ENCODE measurements at regions not wholly inside any gene's neighbourhood (a gene's known extent, or its start where the extent isn't known, plus 50 kb on each side); places are given as distances from the start of the nearest gene placed in this dataset.
"Not testable (repeated sequence)": the region's sequence is repeated elsewhere in the genome, so short reads cannot be mapped to it uniquely, and the experiment has no call there.

- DNase-seq = no peak
Observed at GRCh38 chr5:89313804-89314588, 431.0 kb upstream of the MEF2C start.

DNA sequence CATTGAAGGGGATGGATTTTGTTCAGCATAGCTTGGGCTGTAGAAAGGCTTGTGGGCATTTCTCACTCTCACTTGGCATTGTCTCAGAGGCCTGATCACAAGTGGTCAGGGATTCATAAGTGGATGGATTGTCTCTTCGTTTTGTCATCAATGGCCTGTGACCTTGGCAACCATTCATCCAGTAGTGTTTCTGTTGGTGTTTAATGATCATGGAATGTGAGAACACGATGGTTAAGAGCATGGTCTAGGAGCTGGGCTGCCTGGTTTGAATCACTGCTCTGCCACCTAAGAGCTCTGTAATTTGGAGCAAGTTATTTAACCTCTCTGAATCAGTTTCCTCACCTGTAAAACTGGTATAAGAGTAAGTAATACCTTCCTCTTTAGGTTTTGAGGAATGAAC lies 430.1 kb upstream of the MEF2C start:
- DNase-seq = no peak

DNA sequence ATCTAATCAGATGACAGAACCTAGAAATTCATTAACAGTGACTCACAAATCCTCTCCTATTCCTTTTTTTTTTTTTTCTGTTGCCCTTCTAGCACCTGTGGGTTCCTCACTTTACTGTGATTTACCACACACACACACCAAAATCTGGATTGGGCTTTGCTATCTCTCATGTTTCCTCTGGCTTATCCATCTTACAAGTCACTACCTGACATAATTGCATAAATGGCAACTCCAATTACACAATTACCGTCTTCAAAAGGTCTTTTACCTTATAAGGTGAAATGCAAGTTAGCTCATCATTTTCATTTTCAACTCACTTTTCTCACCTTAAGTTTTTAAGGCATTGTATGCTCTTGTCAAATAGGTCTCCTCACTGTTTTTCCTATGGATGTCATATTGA lies 426.3 kb upstream of the MEF2C start:
- DNase-seq = no peak

DNA sequence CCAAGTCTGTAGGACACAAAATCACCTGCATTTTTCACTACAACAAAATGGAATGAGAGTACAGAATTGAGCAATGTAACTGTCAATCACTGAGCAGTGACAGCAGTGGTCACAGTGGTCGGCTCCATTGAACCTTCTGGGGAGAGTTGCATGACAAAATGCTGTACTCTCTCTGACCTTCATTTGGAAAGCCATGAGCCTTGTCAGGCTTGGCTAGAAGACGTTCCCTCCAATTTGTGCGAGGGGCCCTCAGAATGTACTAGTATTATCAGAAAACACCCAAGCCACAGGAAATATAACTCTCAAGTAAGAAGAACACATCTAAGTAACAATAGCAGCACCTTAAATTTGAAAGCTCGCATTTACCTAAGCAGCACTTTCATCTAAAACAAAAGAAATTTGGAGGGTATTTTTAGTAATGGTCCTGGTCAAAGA lies 425.6 kb upstream of the MEF2C start:
- no peak for DNase-seq

GRCh38 chr5:89307972-89308371 lies 425.0 kb upstream of the MEF2C start:
- no peak for DNase-seq

DNA sequence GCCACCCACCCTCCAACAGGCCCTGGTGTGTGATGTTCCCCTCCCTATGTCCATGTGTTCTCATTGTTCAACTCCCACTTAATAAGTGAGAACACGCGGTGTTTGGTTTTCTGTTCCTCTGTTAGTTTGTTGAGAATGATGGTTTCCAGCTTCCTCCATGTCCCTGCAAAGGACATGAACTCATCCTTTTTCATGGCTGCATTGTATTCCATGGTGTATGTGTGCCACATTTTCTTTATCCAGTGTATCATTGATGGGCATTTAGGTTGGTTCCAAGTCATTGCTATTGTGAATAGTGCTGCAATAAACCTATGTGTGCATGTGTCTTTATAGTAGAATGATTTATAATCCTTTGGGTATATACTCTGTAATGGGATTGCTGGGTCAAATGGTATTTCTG lies 424.2 kb upstream of the MEF2C start:
- DNase-seq = not testable (repeated sequence)

DNA sequence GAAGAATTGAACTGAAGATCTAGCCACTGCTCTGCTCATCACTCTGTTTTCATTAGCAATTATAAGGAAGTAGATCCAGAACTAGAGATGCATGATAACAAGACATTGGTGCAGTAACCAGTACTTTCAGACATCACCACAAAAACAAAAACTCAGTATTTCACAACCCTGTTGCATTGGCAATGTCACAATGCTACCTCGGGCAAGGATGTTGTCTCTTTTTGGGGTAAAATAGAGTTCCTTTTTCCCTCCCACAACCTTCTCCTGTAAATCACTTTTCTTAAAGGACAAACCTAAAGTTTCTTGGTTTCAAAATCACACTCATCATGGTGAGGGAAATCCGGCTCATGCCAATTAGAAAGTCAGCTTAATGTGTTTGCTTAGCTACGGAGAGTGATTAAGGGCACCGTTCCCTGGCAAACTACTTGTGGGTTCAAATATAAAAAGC lies 420.1 kb upstream of the MEF2C start:
- DNase-seq = no peak

GRCh38 chr5:89302102-89302891 lies 419.3 kb upstream of the MEF2C start:
- DNase-seq = no peak

DNA sequence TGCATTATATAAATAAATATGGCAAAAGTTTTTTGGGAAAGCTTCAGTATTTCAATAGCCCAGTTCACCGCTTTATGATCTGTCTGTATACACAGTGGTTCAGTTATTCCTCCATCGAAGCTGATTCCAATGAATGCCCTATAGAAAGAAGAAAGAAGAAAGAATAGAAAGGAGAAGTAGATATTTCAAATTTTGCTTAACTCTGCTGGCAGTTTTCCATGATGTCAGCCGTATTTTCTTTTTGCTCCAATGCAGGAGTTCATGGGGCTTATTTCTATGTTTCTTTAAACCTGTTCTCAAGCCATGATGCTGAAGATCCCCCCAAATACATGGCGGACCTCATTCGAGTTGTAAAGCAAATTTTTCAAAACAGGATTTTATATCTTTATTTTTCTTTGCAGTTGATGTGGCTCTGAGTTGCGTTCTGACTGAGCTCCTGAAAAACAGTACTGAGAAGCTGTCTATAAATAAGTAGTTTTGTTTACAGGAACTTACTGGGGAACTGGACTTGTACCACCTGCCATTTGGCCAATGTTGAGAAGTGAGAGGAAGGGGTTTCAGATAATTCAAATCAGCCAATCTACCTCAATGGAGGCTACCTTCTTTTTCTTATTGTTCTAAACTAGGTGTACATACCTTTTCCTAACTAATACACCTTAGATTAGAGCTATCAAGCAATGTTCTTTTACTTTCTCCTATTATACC lies 418.5 kb upstream of the MEF2C start:
- no peak for DNase-seq

- DNase-seq = no peak
Observed at GRCh38 chr5:89300426-89300970, 417.5 kb upstream of the MEF2C start.

DNA sequence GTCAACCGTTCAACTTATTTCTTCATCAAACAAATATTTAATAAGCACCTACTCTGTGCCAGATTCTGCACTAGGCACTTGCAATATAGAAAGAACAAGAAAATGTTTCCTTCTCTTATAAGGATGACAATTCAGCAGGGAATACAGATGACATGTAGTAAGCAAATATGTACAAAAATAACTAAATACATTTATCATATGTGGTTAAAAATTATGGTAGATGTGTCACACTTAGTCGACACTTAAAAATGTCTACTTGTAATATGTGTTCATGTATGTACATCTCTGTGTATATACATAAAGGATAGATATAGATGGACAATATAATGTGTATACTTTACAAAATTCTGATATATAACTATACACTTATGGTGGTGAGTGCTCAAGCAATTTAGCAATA lies 417.0 kb upstream of the MEF2C start:
- no peak for DNase-seq

GRCh38 chr5:89297066-89297465 lies 414.1 kb upstream of the MEF2C start:
- DNase-seq = no peak

- DNase-seq = no peak
Observed at GRCh38 chr5:89293810-89294209, 410.8 kb upstream of the MEF2C start.

GRCh38 chr5:89292487-89292886 lies 409.5 kb upstream of the MEF2C start:
- no peak for DNase-seq

- no peak for DNase-seq
Observed at GRCh38 chr5:89289604-89290003, 406.6 kb upstream of the MEF2C start.

- no peak for DNase-seq
Observed at GRCh38 chr5:89287964-89288363, 405.0 kb upstream of the MEF2C start.

- DNase-seq = no peak
Observed at GRCh38 chr5:89286320-89286719, 403.3 kb upstream of the MEF2C start.

DNA sequence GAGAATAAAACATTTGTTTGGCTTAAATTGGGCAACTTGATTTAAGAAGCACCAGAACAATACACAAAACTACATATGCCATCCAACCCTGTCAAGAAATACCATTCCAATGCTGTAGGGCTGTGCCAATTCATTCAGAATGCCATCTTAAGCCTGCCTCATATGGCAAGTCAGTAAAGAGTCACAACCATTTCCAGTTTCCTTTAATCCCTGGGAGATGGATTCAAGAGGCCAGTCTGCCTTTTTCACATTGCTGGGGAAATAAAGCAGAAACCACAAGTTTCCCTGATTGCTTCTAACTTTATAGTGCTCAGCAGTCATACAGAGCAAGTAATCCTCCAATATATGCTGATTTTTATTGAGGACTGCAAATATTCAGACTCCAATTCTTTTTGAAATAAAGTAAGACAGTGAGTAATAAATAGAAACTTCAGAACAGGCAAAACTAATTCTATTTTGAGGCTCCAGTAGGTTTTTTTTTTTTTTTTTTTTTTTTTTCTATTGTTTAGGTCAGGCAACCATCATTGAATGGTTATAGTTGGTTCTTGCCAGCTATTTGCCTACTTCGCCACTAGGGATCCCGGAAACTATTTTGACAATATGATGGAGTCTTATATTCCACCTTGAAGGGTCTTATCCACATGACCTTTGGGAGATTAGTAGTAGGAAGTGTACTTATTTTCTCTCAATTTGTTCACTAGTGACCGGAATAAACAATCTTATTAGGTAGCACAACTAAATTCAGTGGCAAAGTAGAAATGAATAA lies 400.9 kb upstream of the MEF2C start:
- no peak for DNase-seq

DNA sequence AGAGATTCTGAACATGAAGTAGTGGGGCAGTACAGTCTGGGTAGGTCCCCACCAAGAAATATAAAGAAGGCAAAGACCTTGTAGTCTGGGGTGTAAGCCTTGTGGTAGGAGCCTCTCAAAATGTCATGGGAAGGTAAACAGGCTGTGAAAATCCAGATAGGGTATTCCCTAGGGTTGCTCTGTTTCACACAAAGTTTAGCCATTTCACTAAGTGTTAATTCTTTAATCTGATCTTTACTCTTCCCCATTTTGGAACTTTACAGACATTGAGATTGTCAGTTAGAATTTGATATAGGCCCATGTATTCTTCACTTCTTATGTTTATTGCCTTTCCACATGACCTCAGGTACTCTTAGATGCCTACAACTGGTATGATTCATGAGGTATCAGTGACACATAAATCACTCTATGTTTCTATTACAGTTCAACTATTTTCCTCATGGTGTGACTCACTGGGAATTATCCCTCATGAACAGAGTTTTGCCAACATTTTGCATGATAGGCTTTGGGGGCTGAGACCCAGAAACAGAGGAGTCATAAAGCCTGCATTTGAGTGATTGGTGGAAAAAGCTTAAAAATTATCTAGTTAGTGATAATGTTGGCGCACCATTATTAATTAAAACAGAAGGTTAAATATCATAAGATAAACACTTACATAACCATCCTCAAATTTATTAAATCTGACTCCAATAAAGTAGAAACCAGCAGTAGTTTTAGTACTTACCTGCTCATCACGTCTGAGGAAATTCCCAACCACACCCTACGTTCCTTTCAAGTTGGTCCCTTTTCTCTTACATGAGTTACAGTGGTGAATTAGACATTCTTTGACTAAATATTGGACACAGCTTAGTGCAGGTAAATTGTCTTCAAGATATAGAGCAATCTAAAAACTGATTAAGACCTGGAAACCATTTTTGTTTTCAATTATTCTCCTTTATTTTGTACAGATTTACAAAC lies 399.8 kb upstream of the MEF2C start:
- no peak for DNase-seq

DNA sequence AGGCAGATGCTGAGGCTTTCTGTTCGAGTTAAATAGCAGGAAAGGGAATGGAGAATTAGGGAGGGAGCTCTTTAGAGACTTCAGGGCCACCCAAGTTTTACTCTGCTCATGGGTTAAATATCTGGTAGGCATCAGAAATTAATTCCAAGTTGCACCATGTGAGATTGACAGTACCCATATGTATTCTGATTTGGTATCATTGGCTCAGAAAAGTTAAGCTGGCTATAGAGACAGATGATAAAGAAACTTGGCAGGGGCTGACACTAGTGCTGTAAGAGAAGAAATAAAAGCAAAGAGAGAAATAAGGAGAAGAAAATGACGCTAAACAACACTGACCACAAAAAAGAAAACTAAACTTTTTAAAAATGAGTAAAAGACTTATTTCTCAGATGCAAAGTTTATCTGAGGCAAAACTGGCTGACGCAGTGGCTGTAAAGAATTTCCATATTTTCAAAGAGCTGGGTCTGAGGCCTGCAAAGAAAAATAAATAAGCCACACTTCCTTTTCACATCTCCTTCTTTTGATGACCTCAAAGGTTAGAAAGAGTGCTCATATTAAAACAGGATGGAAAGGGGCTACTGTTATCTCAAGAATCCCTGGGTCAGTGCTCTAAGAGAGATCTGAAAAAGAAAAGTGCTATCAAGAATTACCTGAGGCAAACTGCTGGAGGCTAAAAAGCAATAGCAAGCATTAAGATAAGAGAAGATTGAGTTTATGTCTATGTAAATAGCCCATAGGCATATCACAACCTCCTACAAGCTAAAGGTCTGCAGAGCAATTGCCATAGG lies 399.0 kb upstream of the MEF2C start:
- DNase-seq = no peak

DNA sequence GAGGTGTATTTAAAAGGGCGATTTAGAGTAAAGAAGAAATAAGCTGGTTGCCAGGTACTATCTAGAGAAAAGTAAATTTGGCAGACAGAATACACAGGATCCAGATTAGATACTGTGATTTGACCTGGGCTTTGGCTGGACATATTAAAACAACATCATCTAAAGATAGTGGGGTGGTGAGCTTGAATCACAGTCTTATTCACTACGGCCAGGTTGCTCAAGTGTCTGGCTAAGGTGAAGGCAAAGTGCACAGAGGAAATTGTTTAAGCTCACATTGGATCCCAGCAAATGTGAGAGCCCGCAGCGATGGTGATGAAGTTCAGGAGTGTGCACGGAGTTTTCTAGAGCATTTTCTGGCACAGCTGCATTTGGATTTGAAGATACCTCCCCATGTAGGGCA lies 398.2 kb upstream of the MEF2C start:
- no peak for DNase-seq
